ENCODE measurements at regions not wholly inside any gene's neighbourhood (a gene's known extent, or its start where the extent isn't known, plus 50 kb on each side); places are given as distances from the start of the nearest gene placed in this dataset.

GRCh38 chrX:110852180-110852579 is 56.6 kb upstream of the CHRDL1 start:
- DNase-seq (ENCODE audit: low spot score), result peak; percentile 47

GRCh38 chrX:110851780-110852179 is 56.2 kb upstream of the CHRDL1 start:
- no peak for DNase-seq (ENCODE audit: low spot score)

- peak; percentile 72 for DNase-seq (ENCODE audit: low spot score)
These were observed 51.7 kb upstream of the CHRDL1 start for GRCh38 chrX:110847334-110847733.

GRCh38 chrX:110846071-110846470 is 50.5 kb upstream of the CHRDL1 start:
- DNase-seq (ENCODE audit: low spot score), result no peak

Data from NAMALWA (cell line).